Stomach (tissue), 4 donors: ENCODE measurements at regions not wholly inside any gene's neighbourhood (a gene's known extent, or its start where the extent isn't known, plus 50 kb on each side); places are given as distances from the start of the nearest gene placed in this dataset.

ENCODE experiments used
- EP300 ChIP-seq: sonication (generic); formaldehyde crosslinking; IDR thresholded peaks from one replicate; pipeline ENCODE4 v1.6.1; 2017; ENCODE audit warnings: antibody characterized with exemption
- POLR2A ChIP-seq, 4 donors: fragments of 450-650 bp; IDR thresholded peaks; one replicate each; pipeline ENCODE4 v1.6.1; 2016; ENCODE audit warnings: antibody characterized with exemption in 4 of 4, control low read depth in 2 of 4, mild to moderate bottlenecking in 1 of 4, moderate library complexity in 1 of 4
- POLR2AphosphoS5 ChIP-seq, 3 donors: sonication (generic); formaldehyde crosslinking; IDR thresholded peaks; one replicate each; pipeline ENCODE4 v1.6.1; 2016; ENCODE audit warnings: antibody characterized with exemption in 3 of 3
- TF ChIP-seq, protein P1 (sequence below), 7 experiments: fragments of 450-650 bp in 4 of 7; fragments of 200-600 bp in 3 of 7; sonication (generic) in 3 of 7; IDR thresholded peaks; one replicate each; pipeline ENCODE4 v1.5.1; 2016 to 2019; ENCODE audit warnings: antibody characterized with exemption in 7 of 7, control low read depth in 2 of 7, mild to moderate bottlenecking in 1 of 7

DNA sequence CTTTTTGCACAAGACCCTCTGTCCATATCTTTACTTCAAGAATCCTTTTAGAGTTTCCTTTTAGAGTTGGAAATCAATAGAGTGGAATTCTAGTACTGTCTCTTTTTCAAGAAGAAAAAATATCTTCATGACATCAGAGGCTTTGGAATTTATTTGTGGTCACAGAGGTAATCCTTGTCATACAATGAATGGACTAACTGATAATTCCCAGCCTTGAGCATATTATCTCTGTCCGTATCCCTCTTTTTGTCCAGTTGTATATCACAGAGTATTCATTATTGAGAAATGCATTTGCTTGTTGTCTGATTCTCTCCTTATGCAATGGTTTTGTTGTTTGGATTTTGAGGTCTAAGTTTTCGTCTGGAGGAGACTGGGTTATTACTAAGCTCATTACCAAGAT, 82.0 kb upstream of the HAPLN1 start:
- TF ChIP-seq, protein P1, sequence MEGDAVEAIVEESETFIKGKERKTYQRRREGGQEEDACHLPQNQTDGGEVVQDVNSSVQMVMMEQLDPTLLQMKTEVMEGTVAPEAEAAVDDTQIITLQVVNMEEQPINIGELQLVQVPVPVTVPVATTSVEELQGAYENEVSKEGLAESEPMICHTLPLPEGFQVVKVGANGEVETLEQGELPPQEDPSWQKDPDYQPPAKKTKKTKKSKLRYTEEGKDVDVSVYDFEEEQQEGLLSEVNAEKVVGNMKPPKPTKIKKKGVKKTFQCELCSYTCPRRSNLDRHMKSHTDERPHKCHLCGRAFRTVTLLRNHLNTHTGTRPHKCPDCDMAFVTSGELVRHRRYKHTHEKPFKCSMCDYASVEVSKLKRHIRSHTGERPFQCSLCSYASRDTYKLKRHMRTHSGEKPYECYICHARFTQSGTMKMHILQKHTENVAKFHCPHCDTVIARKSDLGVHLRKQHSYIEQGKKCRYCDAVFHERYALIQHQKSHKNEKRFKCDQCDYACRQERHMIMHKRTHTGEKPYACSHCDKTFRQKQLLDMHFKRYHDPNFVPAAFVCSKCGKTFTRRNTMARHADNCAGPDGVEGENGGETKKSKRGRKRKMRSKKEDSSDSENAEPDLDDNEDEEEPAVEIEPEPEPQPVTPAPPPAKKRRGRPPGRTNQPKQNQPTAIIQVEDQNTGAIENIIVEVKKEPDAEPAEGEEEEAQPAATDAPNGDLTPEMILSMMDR (IDR thresholded peaks at IDR 0.05) = no peak
- TF ChIP-seq POLR2A (IDR thresholded peaks at IDR 0.05) (no peak), EP300 (no peak), POLR2AphosphoS5 (IDR thresholded peaks at IDR 0.05) (no peak)
